Activated naive CD4-positive, alpha-beta T cell treated with anti-CD3 and anti-CD28 coated beads for 36 hours (primary cell): ENCODE measurements at regions not wholly inside any gene's neighbourhood (a gene's known extent, or its start where the extent isn't known, plus 50 kb on each side); places are given as distances from the start of the nearest gene placed in this dataset.

Source experiments
- CTCF ChIA-PET: fragments of 350-600 bp; sonication (Branson Sonifier 250); formaldehyde crosslinking; loops from one replicate; lab custom pipeline; 2021; ENCODE audit warnings: antibody characterized with exemption; lab: Charles Lee
- DNase-seq: peaks from one replicate; pipeline ENCODE4 v3.0.0-alpha.2; 2020
- H3K27ac Mint-ChIP-seq: one replicate; pipeline ENCODE4 v1.8.0; 2021; ENCODE audit warnings: mild to moderate bottlenecking, mixed read lengths
- H3K27me3 Mint-ChIP-seq: one replicate; pipeline ENCODE4 v1.8.0; 2021; ENCODE audit warnings: low read depth, mixed read lengths
- H3K36me3 Mint-ChIP-seq: one replicate; pipeline ENCODE4 v1.8.0; 2021; ENCODE audit warnings: low read depth, mixed read lengths
- H3K4me1 Mint-ChIP-seq: one replicate; pipeline ENCODE4 v1.8.0; 2021; ENCODE audit warnings: low read depth, mixed read lengths
- H3K4me3 Mint-ChIP-seq: one replicate; pipeline ENCODE4 v1.8.0; 2021; ENCODE audit warnings: mild to moderate bottlenecking, moderate library complexity, mixed read lengths
- H3K9me3 Mint-ChIP-seq: one replicate; pipeline ENCODE4 v1.8.0; 2021; ENCODE audit warnings: mixed read lengths
- intact Hi-C: fragments of 100-400 bp; cut with micrococcal nuclease; formaldehyde crosslinking; loops from one replicate; pipeline ENCODE4 v1.15.1; 2023

GRCh38 chr1:29498126-29499103 is 262.1 kb downstream of the PTPRU start:
- H3K9me3 Mint-ChIP-seq = peaks cover 5% of the 10 kb centered on the region
- no peaks in the 10 kb centered on the region for H3K4me1 Mint-ChIP-seq

GRCh38 chr1:29497395-29498125 is 261.2 kb downstream of the PTPRU start:
- intact Hi-C loops = no loop called here
- Mint-ChIP-seq H3K4me3 (no peak overlapping the region), H3K4me1 (no peaks in the 10 kb centered on the region), H3K27me3 (peaks cover 16% of the 10 kb centered on the region), H3K27ac (no peak overlapping the region), H3K36me3 (no peaks in the 10 kb centered on the region), H3K9me3 (peaks cover 5% of the 10 kb centered on the region)
- no peak for DNase-seq
- CTCF ChIA-PET = no interaction called here

More at GRCh38 chr1:29498126-29499103, 262.1 kb downstream of the PTPRU start:
- CTCF ChIA-PET = no interaction called here
- H3K27me3 Mint-ChIP-seq = peaks cover 16% of the 10 kb centered on the region
- H3K4me3 Mint-ChIP-seq = no peak overlapping the region
- intact Hi-C loops = no loop called here
- H3K27ac Mint-ChIP-seq = no peak overlapping the region
- no peaks in the 10 kb centered on the region for H3K36me3 Mint-ChIP-seq
- no peak for DNase-seq

- Mint-ChIP-seq H3K36me3 (no peaks in the 10 kb centered on the region), H3K4me3 (no peak overlapping the region), H3K27ac (no peak overlapping the region), H3K27me3 (peaks cover 16% of the 10 kb centered on the region), H3K9me3 (peaks cover 5% of the 10 kb centered on the region), H3K4me1 (no peaks in the 10 kb centered on the region)
- intact Hi-C loops = no loop called here
- CTCF ChIA-PET = no interaction called here
- no peak for DNase-seq
Measured at GRCh38 chr1:29496701-29497100, 260.4 kb downstream of the PTPRU start.

- intact Hi-C loops = no loop called here
- DNase-seq = no peak
- Mint-ChIP-seq H3K27ac (no peak overlapping the region), H3K9me3 (no peaks in the 10 kb centered on the region), H3K27me3 (peaks cover 2% of the 10 kb centered on the region), H3K4me3 (no peak overlapping the region), H3K36me3 (no peaks in the 10 kb centered on the region), H3K4me1 (no peaks in the 10 kb centered on the region)
- CTCF ChIA-PET = no interaction called here
Measured at GRCh38 chr1:29490204-29490934, 254.0 kb downstream of the PTPRU start.

- H3K4me3 Mint-ChIP-seq = no peak overlapping the region
- no peaks in the 10 kb centered on the region for H3K9me3 Mint-ChIP-seq
- intact Hi-C loops = no loop called here
- H3K36me3 Mint-ChIP-seq = no peaks in the 10 kb centered on the region
- no peak for DNase-seq
- H3K4me1 Mint-ChIP-seq = no peaks in the 10 kb centered on the region
- CTCF ChIA-PET = no interaction called here
- H3K27me3 Mint-ChIP-seq = peaks cover 2% of the 10 kb centered on the region
- H3K27ac Mint-ChIP-seq = no peak overlapping the region
Measured at GRCh38 chr1:29489471-29489870, 253.1 kb downstream of the PTPRU start.

GRCh38 chr1:29488794-29489311 is 252.5 kb downstream of the PTPRU start:
- Mint-ChIP-seq H3K36me3 (no peaks in the 10 kb centered on the region), H3K4me1 (no peaks in the 10 kb centered on the region), H3K9me3 (no peaks in the 10 kb centered on the region), H3K4me3 (no peak overlapping the region), H3K27me3 (peaks cover 2% of the 10 kb centered on the region), H3K27ac (no peak overlapping the region)
- no peak for DNase-seq
- CTCF ChIA-PET = no interaction called here
- intact Hi-C loops = no loop called here

GRCh38 chr1:29488086-29488793 is 251.9 kb downstream of the PTPRU start:
- Mint-ChIP-seq H3K27ac (no peak overlapping the region), H3K36me3 (no peaks in the 10 kb centered on the region), H3K27me3 (peaks cover 2% of the 10 kb centered on the region), H3K4me1 (no peaks in the 10 kb centered on the region), H3K9me3 (no peaks in the 10 kb centered on the region), H3K4me3 (no peak overlapping the region)
- CTCF ChIA-PET = no interaction called here
- intact Hi-C loops = no loop called here
- no peak for DNase-seq

- no peak overlapping the region for H3K27ac Mint-ChIP-seq
- no peaks in the 10 kb centered on the region for H3K9me3 Mint-ChIP-seq
- no peaks in the 10 kb centered on the region for H3K4me1 Mint-ChIP-seq
- CTCF ChIA-PET = no interaction called here
- H3K36me3 Mint-ChIP-seq = no peaks in the 10 kb centered on the region
- H3K27me3 Mint-ChIP-seq = peaks cover 2% of the 10 kb centered on the region
- no peak for DNase-seq
- intact Hi-C loops = no loop called here
- H3K4me3 Mint-ChIP-seq = no peak overlapping the region
Measured at GRCh38 chr1:29487291-29487690, 251.0 kb downstream of the PTPRU start.

GRCh38 chr1:29485096-29485925 is 249.0 kb downstream of the PTPRU start:
- H3K4me1 Mint-ChIP-seq = no peaks in the 10 kb centered on the region
- no peak for DNase-seq
- intact Hi-C loops = no loop called here
- H3K27ac Mint-ChIP-seq = no peak overlapping the region
- H3K9me3 Mint-ChIP-seq = no peaks in the 10 kb centered on the region
- CTCF ChIA-PET = interaction anchor here (0.6 kb wide), 1 partner anchor 887 kb away, joined by 3 read pairs; no protein-coding TSS in a partner anchor
- no peaks in the 10 kb centered on the region for H3K36me3 Mint-ChIP-seq
- H3K4me3 Mint-ChIP-seq = no peak overlapping the region
- peaks cover 2% of the 10 kb centered on the region for H3K27me3 Mint-ChIP-seq

GRCh38 chr1:29482991-29483390 is 246.7 kb downstream of the PTPRU start:
- CTCF ChIA-PET = no interaction called here
- H3K9me3 Mint-ChIP-seq = no peaks in the 10 kb centered on the region
- H3K27me3 Mint-ChIP-seq = peaks cover 9% of the 10 kb centered on the region

GRCh38 chr1:29482064-29482463 is 245.7 kb downstream of the PTPRU start:
- no peak for DNase-seq
- Mint-ChIP-seq H3K4me3 (no peak overlapping the region), H3K27ac (no peak overlapping the region), H3K27me3 (peaks cover 13% of the 10 kb centered on the region), H3K36me3 (no peaks in the 10 kb centered on the region), H3K4me1 (no peaks in the 10 kb centered on the region), H3K9me3 (no peaks in the 10 kb centered on the region)
- CTCF ChIA-PET = no interaction called here
- intact Hi-C loops = no loop called here

More at GRCh38 chr1:29482991-29483390, 246.7 kb downstream of the PTPRU start:
- no peak for DNase-seq
- Mint-ChIP-seq H3K4me3 (no peak overlapping the region), H3K4me1 (no peaks in the 10 kb centered on the region), H3K27ac (no peak overlapping the region), H3K36me3 (no peaks in the 10 kb centered on the region)
- intact Hi-C loops = no loop called here
